Spleen (tissue), 3 donors: ENCODE measurements at regions not wholly inside any gene's neighbourhood (a gene's known extent, or its start where the extent isn't known, plus 50 kb on each side); places are given as distances from the start of the nearest gene placed in this dataset.

Source experiments
- POLR2A ChIP-seq, 3 donors: fragments of 450-650 bp; IDR thresholded peaks; one replicate each; pipeline ENCODE4 v1.5.1; 2017; ENCODE audit warnings: antibody characterized with exemption in 3 of 3, mild to moderate bottlenecking in 1 of 3
- POLR2AphosphoS5 ChIP-seq, 3 donors: sonication (generic); formaldehyde crosslinking; IDR thresholded peaks; one replicate each; pipeline ENCODE4 v1.5.1; 2017; ENCODE audit warnings: antibody characterized with exemption in 3 of 3

DNA sequence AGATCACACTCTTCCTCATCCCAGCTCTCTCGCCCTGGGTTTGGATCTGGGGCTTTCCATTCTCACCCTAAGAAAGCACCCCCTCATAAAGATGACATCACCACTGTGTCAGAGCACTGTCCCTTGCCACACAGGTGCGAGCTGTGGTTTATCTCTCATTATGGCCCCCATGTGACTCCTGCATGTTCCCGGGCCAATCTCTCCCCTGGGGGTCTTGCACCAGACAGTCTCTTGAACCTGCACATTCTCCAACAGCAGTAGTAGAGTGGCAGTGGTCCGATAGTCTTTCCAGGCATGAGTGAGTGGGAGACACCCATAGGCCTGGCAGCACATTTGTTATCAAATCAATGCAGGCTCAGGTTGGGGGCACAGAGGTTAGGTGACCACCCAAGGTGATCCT lies 130.5 kb downstream of the HRH4 start:
- TF ChIP-seq POLR2A (IDR thresholded peaks at IDR 0.05): no peak
- no peak for TF ChIP-seq POLR2AphosphoS5 (IDR thresholded peaks at IDR 0.05)
